BJ (cell line): ENCODE measurements at regions not wholly inside any gene's neighbourhood (a gene's known extent, or its start where the extent isn't known, plus 50 kb on each side); places are given as distances from the start of the nearest gene placed in this dataset.

Experiments
- CTCF ChIA-PET: fragments of 350-600 bp; formaldehyde crosslinking; extraction: SDS; loops from one replicate; lab custom pipeline; 2021; ENCODE audit warnings: antibody characterized with exemption, inconsistent platforms; lab: Yijun Ruan, JAX
- POLR2A ChIA-PET: fragments of 300-600 bp; sonication (Branson Sonifier 250); formaldehyde crosslinking; extraction: SDS; loops from one replicate; lab custom pipeline; 2021; ENCODE audit warnings: antibody characterized with exemption; lab: Charles Lee
- DNase-seq: peaks from one replicate; pipeline ENCODE4 v3.0.0-alpha.2; 2011; ENCODE audit warnings: low read depth
- H3K27me3 ChIP-seq: 2 replicates; pipeline ENCODE4 v1.6.0; 2011; ENCODE audit warnings: low read length; ENCODE audit not compliant: control insufficient read depth, insufficient read depth
- H3K36me3 ChIP-seq: 2 replicates; pipeline ENCODE4 v1.5.1; 2011; ENCODE audit warnings: low read length; ENCODE audit not compliant: control insufficient read depth, insufficient read depth
- H3K4me3 ChIP-seq: 2 replicates; pipeline ENCODE4 v1.5.1; 2011; ENCODE audit warnings: low read depth, mild to moderate bottlenecking, control low read depth, low read length
- CTCF ChIP-seq: IDR thresholded peaks from 2 replicates; pipeline ENCODE4 v1.5.1; 2011; ENCODE audit warnings: low read depth, mild to moderate bottlenecking, control low read depth, inconsistent platforms, low read length, moderate library complexity; ENCODE audit not compliant: insufficient read depth

- Histone ChIP-seq H3K27me3 (no peaks in the 10 kb centered on the region), H3K4me3 (no peak overlapping the region), H3K36me3 (no peaks in the 10 kb centered on the region)
- DNase-seq = no peak
- POLR2A ChIA-PET = no interaction called here
- CTCF ChIA-PET = no interaction called here
- TF ChIP-seq CTCF = no peak
These were observed 307.6 kb downstream of the MSX2 start for GRCh38 chr5:175032013-175032412.

- TF ChIP-seq CTCF = no peak
- no peak for DNase-seq
- CTCF ChIA-PET = no interaction called here
- Histone ChIP-seq H3K27me3 (no peaks in the 10 kb centered on the region), H3K36me3 (no peaks in the 10 kb centered on the region), H3K4me3 (no peak overlapping the region)
- POLR2A ChIA-PET = no interaction called here
These were observed 303.0 kb downstream of the MSX2 start for GRCh38 chr5:175027390-175027789.

- ChIA-PET POLR2A (no interaction called here), CTCF (no interaction called here)
- Histone ChIP-seq H3K36me3 (no peaks in the 10 kb centered on the region), H3K27me3 (no peaks in the 10 kb centered on the region), H3K4me3 (no peak overlapping the region)
- TF ChIP-seq CTCF = no peak
- no peak for DNase-seq
These were observed 300.7 kb downstream of the MSX2 start for GRCh38 chr5:175025077-175025476.

GRCh38 chr5:175021841-175022625 is 297.7 kb downstream of the MSX2 start:
- CTCF ChIA-PET = no interaction called here
- H3K27me3 ChIP-seq = no peaks in the 10 kb centered on the region

GRCh38 chr5:175021321-175021720 is 296.9 kb downstream of the MSX2 start:
- Histone ChIP-seq H3K27me3 (no peaks in the 10 kb centered on the region), H3K4me3 (no peak overlapping the region), H3K36me3 (no peaks in the 10 kb centered on the region)
- POLR2A ChIA-PET = no interaction called here
- DNase-seq = no peak
- CTCF ChIA-PET = no interaction called here
- no peak for TF ChIP-seq CTCF

More at GRCh38 chr5:175021841-175022625, 297.7 kb downstream of the MSX2 start:
- Histone ChIP-seq H3K4me3 (no peak overlapping the region), H3K36me3 (no peaks in the 10 kb centered on the region)
- POLR2A ChIA-PET = no interaction called here
- no peak for DNase-seq
- TF ChIP-seq CTCF = no peak
